NOMO-1 (cell line): ENCODE measurements at regions not wholly inside any gene's neighbourhood (a gene's known extent, or its start where the extent isn't known, plus 50 kb on each side); places are given as distances from the start of the nearest gene placed in this dataset.
A peak's percentile ranks its signal among the peaks of the same experiment; 100 is the strongest.
"Not testable (repeated sequence)": the region's sequence is repeated elsewhere in the genome, so short reads cannot be mapped to it uniquely, and the experiment has no call there.

Experiments
- DNase-seq, 2 experiments: peaks; one replicate each; lab custom pipeline; 2025; ENCODE audit not compliant: unreplicated experiment in 2 of 2; lab: John Stamatoyannopoulos, UW

DNA sequence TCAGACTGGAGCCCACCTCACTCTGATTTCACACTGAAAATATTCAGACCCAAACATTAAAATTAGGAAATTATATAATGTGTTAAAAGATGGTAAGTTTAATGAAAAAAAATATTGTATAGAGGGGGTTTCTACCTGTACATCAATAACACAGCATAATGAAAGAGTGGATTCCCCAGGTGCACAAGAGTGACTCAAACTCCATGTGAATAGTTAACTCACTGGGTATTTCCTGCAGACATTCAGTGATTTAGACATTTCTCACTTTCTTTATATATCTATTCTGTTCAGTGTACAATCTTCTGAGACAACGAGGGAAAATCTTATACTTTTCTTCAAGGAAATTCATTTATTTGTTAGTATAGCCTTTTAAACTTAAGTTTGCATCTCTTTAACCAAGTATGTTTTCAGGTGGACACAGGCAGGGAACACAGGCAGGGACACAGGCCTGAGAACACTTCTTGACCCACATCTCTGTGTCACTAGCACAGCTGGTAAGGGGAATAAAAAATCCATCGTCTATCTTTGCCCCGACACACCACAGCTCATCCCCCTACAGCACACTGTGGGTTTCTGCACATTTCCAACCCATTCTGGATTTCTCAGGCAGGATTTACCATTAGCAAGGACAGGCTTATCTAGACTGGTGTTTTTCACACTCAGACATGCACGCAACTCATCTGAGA, 525.5 kb upstream of the BOD1L1 start:
- DNase-seq, result no peak

DNA sequence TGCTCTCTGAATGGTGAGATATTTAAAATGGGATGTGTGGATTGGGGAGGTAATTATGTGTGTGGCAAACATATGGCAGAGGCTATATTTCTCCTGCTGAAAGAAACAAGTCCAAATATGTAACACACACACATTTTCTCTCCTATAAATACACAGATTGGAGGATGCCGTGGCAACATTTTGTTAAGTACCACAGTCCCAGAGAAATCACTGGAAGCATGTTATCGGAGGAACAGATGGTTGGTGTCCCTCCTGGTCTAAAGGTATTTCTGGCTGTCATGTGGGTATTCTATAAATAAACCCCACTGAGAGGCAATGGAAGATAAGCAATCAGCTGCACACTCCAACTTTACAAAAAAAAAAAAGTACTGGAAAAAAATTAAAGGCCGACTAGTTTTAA, 528.3 kb upstream of the BOD1L1 start:
- no peak for DNase-seq

DNA sequence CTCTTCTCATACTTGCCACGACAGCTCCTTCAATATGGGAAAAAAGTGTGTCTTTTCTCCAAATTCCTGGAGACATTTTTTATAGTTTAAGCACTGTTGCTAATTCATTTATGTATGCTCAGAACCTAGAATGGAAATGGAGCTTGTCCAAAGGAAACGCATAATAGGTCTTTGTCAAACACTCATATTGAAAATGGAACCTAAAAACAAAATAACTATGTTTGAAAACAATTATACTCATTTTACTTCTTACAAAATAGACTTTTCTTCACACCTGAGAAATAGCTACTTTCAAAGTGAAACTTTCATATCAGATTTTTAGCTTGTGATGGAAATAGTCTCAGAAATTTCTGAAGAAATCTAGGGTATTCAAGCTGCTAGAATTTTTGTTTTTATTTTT, 529.7 kb upstream of the BOD1L1 start:
- DNase-seq, result no peak

DNA sequence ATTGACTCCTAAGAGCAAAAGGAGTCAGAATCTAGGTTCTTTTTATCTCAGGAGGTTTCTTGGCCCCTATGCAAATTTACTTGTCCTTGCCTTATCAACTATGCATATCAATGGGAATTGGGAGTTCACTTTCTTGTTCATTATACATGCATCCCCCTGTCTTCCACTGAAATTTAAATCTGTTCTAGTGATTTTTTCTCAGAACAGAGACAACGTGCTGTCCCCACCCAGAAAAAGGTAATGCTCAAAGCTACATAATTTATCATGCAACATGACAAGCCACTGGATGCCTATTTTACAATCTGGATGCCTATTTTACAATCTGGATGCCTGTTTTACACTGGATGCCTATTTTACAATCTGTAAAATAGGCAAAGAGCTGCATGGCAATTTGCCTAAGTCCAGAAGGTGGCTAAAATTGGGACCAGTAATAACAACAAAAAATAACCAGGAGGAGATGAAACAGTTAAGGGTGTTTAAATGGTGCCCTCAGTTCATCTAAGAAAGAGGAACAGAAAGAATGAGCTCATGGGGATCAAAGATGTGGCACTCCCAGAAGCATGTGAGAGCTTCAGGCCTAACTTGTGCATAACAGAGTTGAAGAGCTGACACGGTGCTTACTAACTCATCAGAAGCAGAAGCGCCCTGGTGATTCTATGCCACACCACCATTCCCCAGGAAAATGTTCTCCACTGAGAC, 537.8 kb upstream of the BOD1L1 start:
- DNase-seq, result peak; percentile 73 to 89

DNA sequence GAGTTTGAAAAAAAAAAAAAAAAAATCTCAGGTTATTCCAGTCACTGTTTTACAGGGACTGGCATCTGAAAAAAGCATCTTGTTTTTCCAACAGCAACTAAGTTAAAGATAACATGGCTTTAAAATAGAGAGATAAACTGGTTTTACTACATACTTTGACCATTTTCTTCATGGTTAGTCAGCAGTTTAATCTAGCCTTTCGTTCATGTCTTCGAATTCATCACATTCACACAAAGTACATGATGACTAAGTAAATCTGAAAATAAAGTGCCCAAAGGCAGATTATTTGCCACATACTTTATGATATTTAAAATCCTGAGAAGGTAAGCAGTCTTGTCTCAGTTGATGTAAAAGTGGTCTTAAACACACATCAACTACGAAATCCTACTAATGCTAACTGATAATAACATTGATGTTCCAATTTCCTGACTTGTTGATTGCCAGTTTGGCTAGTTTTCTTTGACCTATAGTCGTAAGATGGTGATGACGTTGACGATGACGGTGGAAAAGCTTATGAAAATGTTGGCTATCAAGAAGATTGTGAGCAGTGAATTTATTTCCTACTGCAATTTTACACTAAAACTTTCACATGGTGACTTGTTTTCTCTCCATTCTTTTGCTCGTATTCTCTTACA, 540.5 kb upstream of the BOD1L1 start:
- DNase-seq, result no peak

DNA sequence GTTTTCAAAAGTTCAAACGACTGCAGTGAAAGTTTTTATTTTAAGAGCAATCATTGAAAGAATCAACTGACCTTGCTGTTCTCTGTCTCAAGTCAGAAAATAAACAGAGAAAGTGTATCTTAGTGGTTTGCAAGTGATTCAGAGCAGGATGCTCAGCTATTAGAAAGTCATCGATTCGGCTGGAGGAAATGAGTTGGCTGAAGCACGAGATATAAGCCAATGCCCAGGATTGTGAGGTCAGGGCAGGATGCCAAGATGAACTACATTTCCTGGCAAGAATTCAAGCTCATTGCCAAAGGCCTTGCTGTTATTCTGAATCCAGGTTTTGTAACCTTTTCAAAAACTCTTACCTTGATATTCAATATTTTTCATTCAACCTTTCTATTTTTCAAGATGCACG, 541.4 kb upstream of the BOD1L1 start:
- DNase-seq, result no peak

DNA sequence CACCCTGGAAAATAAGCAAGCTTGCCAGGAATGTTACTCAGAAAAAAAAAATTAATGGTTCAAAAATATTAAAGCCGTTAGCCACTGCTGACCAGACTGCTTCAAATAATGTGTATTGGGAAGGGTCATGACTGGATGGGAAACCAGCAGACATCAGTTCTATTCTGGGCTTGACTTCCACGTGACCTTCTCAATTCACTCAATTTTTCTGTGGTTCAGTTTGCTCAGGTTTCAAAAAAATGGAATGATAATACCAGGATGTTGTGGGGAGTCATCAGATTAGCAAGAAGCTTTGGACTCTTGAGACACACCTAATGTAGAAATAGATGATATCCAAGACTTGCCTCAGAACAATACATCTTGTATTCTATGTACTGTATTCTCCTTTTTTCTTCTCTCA, 541.9 kb upstream of the BOD1L1 start:
- no peak for DNase-seq

DNA sequence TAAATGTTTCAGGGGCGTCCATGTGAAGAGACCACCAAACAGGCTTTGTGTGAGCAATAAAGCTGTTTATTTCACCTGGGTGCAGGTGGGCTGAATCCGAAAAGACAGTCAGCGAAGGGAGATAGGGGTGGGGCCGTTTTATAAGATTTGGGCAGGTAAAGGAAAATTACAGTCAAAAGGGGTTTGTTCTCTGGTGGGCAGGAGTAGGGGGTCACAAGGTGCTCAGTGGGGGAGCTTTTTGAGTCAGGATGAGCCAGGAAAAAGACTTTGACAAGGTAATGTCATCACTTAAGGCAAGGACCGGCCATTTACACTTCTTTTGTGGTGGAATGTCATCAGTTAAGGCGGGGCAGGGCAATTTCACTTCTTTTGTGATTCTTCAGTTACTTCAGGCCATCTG, 542.4 kb upstream of the BOD1L1 start:
- not testable (repeated sequence) for DNase-seq

DNA sequence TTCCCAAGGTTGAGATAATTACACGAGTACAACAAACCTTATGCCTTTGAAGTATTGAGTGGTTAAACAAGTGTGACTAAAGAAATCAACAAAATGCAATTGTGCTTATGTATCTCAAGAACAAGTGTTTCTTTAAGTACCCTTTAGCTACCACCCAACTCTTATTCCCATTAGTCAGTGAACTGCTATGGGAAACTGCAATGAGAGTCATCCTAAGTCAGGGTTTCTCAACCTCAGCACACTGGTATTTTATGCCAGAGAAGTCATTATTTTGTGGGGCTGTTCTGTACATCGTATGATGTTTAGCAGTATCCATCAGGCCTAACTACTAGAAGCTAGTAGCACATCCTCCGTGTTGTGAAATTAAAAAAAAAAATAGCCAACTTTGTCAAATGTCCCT, 549.1 kb upstream of the BOD1L1 start:
- no peak for DNase-seq

DNA sequence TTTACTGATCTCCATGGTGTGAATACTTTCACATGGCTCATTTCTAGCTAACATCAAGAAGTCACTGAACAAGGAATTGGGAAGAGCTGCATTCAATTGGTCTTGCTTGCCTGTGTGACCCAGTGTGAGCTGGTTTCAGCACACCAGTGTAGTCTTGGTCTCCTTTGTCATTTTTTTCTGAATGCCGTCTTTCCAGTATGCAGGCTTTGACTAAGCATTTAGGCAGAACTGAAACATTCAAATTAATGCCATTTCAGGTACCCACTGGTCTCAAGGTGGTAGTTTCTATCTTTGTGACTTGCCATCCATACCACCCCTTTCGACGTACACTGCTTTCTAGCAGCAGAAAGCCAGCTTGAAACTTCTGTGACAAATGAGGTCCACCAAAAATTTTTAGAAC, 550.5 kb upstream of the BOD1L1 start:
- DNase-seq, result no peak

DNA sequence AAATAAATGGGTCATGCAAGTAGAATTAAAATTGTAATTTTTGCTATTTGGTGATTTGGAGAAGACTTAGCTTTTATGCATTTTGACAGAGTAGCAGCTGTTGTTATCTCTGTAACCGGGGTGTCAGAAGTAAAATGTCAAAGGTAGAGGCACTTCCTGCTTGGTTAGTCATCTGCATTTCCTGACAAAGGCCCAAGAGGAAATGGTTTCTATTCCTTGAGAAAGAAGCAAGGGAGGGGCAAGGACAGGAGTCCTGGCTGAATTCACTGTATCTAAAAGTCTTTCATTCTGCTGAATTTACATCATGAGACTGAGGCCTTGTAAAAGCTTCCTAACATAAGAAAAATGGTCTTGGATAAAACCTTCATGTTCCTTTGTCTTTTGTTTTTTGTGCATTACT, 550.9 kb upstream of the BOD1L1 start:
- peak; percentile 19 to 52 for DNase-seq

DNA sequence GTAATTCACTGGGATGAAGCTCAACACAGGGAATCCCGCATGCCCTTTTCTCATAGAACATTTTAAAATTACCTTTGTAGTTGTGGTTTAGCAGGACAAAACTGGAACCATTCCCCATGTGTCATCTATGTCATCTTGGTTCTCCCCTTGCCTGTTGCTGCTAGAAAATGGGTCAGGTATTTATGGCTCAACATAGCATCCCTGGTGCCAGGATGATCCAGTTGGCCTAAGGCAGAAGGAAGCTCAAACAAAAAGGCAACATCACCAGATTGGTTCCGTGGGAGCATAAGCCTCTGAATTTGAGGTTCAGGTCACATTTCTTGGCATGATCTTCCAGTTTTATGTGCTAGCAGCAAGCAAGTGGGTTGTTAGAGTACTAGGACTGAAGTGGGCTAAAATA, 552.6 kb upstream of the BOD1L1 start:
- DNase-seq, result no peak

DNA sequence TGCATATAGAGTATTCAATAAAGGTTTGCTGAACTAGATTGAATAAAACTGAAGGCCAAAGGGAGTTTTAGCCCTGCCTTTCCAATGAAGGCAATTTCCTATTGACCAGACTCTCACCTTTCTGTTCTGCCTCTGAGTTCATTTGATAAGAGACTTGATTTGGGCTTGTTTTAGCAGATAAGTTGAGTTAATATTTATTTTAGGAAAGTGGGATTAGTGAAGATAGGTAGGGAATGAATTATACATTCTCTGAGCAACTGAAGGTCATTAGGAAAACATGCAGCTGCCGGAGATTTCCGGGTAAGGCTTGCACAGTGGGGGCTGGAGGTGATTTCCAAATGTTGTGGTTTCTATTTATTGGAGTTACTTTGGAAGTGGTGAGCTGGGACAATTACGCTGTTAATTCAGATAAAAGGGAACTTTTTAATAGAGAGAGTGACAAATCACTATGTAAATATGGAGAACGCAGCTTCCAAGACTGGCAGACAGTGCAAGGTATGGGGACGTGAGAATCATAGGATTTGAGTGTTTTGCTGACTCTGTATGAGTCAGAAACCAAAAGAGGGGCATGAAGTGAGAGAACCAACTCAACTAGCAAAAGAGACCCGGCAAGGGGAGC, 553.6 kb upstream of the BOD1L1 start:
- DNase-seq, result no peak

DNA sequence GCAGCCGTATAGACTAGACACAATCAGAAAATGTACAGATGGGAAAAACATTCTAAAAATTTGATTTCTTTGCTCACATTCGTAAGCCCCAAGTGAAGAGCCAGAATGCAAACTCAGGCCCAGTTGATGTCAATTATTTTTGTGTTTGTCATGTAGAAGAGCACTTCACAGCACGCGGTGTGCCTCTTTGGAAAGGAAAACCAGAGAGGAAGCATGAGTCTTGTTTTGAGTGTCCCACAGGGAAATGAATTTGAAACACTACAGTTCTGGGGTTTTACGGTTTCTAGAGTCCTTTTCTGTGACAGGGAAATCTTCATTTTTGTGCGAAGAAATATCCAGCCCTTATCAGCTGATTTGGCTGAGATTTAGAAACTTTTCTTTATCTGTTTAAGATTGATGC, 554.6 kb upstream of the BOD1L1 start:
- no peak for DNase-seq

DNA sequence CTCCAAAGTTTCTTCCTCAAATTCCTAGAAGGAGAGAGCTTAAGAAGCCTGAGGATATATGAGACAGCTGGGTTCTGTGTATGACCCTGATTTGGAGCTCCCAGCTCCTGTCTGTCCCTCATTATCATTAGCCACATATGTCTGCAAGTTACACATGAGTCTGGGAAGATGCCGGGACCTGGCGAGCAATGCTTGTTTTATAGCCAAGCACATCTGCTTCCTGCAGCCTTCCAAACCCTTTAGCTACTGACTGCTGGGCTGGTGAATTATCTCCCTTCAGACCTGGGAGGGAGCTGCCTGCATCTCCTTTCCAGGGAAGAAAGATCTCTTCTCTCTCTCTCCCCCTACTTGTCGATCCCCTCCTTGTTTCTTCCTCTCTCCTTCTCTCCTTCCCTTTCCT, 556.7 kb upstream of the BOD1L1 start:
- DNase-seq, result no peak

DNA sequence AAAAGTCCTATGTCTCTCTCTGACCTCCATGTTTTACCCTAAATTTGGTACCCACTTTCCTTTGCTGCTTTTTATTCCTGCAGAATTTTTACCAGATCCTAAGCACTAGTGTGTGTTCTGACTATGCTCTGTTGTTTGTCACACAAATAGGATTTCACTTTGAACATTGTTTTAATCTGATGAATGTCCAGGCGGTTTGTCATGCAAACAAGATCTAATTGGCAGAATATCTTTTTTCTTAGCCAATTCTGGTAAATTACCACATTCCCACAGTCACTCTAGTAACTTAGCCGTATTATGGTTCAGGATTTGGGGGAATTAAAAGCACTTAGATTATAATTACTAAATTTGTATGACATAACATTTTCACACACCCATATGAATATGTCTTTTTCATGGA, 557.2 kb upstream of the BOD1L1 start:
- no peak for DNase-seq

DNA sequence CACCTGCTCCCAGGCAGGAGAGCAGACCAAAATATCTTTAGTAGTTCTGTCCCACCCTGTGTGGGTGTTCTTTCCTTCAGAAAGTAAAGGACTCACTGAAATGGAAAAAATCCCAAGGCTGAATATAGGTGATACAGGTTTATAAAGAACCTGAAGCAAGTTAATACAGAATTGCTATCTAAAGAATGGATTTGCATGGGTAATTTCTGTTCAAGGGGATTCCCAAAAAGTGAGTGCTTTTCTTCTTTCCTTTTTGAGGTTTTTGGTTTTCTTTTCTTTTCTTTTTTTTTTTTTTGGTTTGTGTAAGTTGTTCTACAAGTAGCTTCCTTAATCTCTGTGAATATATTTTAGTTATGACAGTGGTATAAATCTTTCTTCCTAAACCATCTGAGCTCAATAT, 560.7 kb upstream of the BOD1L1 start:
- DNase-seq, result no peak

DNA sequence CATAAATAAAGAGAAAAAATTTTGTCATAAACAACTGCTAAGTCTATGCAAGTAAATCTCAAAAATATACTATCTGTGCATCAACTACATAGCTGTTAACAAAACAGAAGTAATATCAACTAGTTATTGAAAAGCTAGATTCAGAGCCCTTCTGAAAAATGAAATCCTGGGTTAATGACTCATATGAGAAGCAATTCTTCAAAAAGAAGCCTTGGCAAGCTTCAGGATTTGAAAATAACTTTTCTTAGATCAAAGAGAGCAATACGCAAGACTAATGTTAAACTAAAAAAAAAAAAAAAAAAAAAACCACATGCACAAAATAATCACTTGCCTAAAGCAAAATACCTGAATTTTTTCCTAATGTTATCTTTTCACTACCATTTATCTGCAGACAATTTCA, 566.1 kb upstream of the BOD1L1 start:
- DNase-seq, result no peak

DNA sequence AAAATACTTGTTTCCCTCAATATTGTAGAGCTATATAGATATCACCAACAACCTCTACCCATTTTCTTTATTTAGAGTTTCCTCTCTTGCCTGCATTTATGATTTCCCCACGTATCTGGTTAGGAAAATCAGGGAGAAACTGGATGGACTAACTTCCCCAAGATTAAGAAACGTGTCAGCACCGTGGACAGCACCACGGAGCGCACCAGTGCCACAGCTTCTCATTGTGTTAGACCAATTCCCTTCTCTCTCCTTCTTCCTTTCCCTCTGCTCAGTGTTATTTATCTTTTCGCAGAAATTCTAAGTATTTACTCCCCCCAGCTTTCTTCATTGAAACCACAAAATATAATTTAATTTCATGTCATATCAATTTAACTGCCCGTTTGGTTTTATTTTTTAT, 568.6 kb upstream of the BOD1L1 start:
- peak in 1 of 2 experiments; percentile 29 for DNase-seq

DNA sequence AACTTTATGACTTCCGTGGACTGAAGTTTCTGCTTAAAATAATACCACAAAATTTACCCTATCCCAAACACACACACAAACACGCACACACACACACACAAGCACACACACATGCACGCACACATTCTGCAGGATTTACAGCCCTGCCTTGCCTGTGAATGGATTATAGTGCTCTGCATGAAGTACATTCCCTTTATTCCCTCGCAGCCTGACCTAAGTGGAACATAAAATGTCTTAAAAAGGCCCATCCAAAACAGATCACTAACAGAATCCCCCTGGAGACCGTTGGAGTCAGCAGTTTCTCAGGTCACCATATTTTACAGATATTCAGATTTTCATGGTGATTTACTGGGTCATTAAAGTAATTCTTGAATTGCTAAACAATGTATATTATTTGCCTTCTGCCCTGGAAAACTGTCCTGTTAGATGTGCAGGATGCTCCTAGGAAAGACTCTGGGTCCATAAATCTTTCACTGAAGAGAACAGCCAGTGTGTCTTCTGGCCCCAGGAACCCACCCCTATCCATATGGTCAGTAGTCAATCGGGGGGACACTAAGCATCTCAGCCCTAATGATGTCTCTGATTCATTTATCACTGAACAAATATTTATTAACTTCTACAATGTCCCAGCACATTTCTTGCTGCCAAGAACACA, 587.7 kb upstream of the BOD1L1 start:
- no peak for DNase-seq

DNA sequence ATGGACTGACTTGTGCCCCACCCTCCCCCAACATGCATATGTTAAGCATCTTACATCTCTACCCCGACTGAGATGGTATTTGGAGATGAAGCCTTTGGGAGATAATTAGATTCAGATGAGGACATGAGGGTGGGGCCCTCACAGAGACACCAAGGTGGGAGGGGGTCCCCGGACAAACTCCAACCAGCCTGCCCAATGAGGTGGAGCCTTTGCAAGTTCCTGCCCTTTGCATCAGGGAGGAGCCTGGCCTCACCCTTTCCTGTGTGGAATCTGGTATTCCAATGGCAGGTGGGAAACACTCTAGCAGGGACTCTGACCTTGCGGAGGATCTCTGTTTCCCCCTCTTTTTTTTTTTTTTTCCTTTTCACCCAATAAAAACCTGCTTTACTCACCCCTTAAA, 589.9 kb upstream of the BOD1L1 start:
- no peak for DNase-seq
